Gastrocnemius medialis (tissue), 4 donors: ENCODE measurements at regions not wholly inside any gene's neighbourhood (a gene's known extent, or its start where the extent isn't known, plus 50 kb on each side); places are given as distances from the start of the nearest gene placed in this dataset.

Experiments
- CTCF ChIP-seq, 5 experiments: fragments of 450-650 bp in 3 of 5; fragments of 200-600 bp in 2 of 5; sonication (generic) in 2 of 5; IDR thresholded peaks in 4 of 5; conservative IDR thresholded peaks in 1 of 5; 1 replicate in 4 of 5; 2 replicates in 1 of 5; pipeline ENCODE4 v1.5.1; 2016 to 2019; ENCODE audit warnings: antibody characterized with exemption in 5 of 5, mild to moderate bottlenecking in 3 of 5, moderate library complexity in 3 of 5
- POLR2A ChIP-seq, 2 donors: fragments of 450-650 bp; IDR thresholded peaks; one replicate each; pipeline ENCODE4 v1.6.1; 2017; ENCODE audit warnings: antibody characterized with exemption in 2 of 2, mild to moderate bottlenecking in 2 of 2, moderate library complexity in 2 of 2

- TF ChIP-seq POLR2A (IDR thresholded peaks at IDR 0.05) (no peak), CTCF (IDR thresholded peaks at IDR 0.05 in 4 of 5, conservative IDR thresholded peaks at IDR 0.05 in 1 of 5) (no peak)
Measured at GRCh38 chr2:146220957-146221356, 1623.9 kb upstream of the ACVR2A start.
